IMR-90 (cell line): ENCODE measurements at regions not wholly inside any gene's neighbourhood (a gene's known extent, or its start where the extent isn't known, plus 50 kb on each side); places are given as distances from the start of the nearest gene placed in this dataset.

Experiments used
- ATAC-seq: fragments of 200-7000 bp; cut with Tn5 transposase; 2 replicates; pipeline ENCODE4 v1.9.1; 2020; ENCODE audit warnings: low read depth, mild to moderate bottlenecking, moderate library complexity
- BruUV-seq: library from RNA; stranded (reverse); fragments of 400-500 nt; replicated peaks from 2 replicates; lab custom pipeline; 2021; lab: Mats Ljungman, UMichigan
- CTCF ChIA-PET: fragments of 300-600 bp; formaldehyde crosslinking; extraction: SDS; loops from one replicate; lab custom pipeline; 2021; ENCODE audit warnings: antibody characterized with exemption; lab: Yijun Ruan, JAX
- POLR2A ChIA-PET: fragments of 300-600 bp; sonication (Branson Sonifier 250); formaldehyde crosslinking; loops from one replicate; lab custom pipeline; 2022; ENCODE audit warnings: antibody characterized with exemption; ENCODE audit not compliant: unreplicated experiment; lab: Charles Lee
- DNase-seq: peaks from one replicate; pipeline ENCODE4 v3.0.0; 2013
- H2AFZ ChIP-seq: replicated peaks from 2 replicates; pipeline ENCODE3; 2013; ENCODE audit warnings: low read length, mild to moderate bottlenecking; ENCODE audit not compliant: poor library complexity
- H2AK5ac ChIP-seq: 2 replicates; pipeline ENCODE4 v1.6.1; 2013; ENCODE audit warnings: low read depth, low read length, inconsistent platforms
- H2AK9ac ChIP-seq: replicated peaks from 2 replicates; pipeline ENCODE3; 2013; ENCODE audit warnings: mild to moderate bottlenecking, low read depth, low read length, moderate library complexity; ENCODE audit not compliant: poor library complexity
- H2BK120ac ChIP-seq: 2 replicates; pipeline ENCODE4 v1.6.1; 2013; ENCODE audit warnings: low read depth, low read length, inconsistent platforms
- H2BK15ac ChIP-seq: 3 replicates; pipeline ENCODE4 v1.6.1; 2013; ENCODE audit warnings: low read depth, low read length, inconsistent platforms
- H2BK20ac ChIP-seq: 2 replicates; pipeline ENCODE4 v1.6.1; 2013; ENCODE audit warnings: low read depth, mild to moderate bottlenecking, inconsistent platforms, low read length, moderate library complexity
- H2BK5ac ChIP-seq: 2 replicates; pipeline ENCODE4 v1.6.1; 2013; ENCODE audit warnings: mild to moderate bottlenecking, low read depth, low read length, inconsistent platforms; ENCODE audit not compliant: poor library complexity, severe bottlenecking
- H3K14ac ChIP-seq: replicated peaks from 2 replicates; pipeline ENCODE4 v1.6.1; 2013; ENCODE audit warnings: low read depth, low read length, inconsistent platforms
- H3K18ac ChIP-seq: 2 replicates; pipeline ENCODE4 v1.6.1; 2013; ENCODE audit warnings: low read depth, low read length, control low read depth
- H3K23ac ChIP-seq: 2 replicates; pipeline ENCODE4 v1.6.1; 2013; ENCODE audit warnings: low read depth, low read length, inconsistent platforms
- H3K27ac ChIP-seq: 2 replicates; pipeline ENCODE4 v1.5.1; 2013; ENCODE audit warnings: mild to moderate bottlenecking, control low read depth, low read length; ENCODE audit not compliant: insufficient read depth
- H3K27me3 ChIP-seq: 2 replicates; pipeline ENCODE4 v1.6.1; 2013; ENCODE audit warnings: low read length; ENCODE audit not compliant: control insufficient read depth, insufficient read depth
- H3K36me3 ChIP-seq: 2 replicates; pipeline ENCODE4 v1.6.1; 2013; ENCODE audit warnings: low read length, mixed read lengths; ENCODE audit not compliant: control insufficient read depth, insufficient read depth
- H3K4ac ChIP-seq: 2 replicates; pipeline ENCODE4 v1.6.1; 2013; ENCODE audit warnings: low read depth, low read length, inconsistent platforms
- H3K4me1 ChIP-seq: 2 replicates; pipeline ENCODE4 v1.6.1; 2013; ENCODE audit warnings: low read length, mixed read lengths; ENCODE audit not compliant: control insufficient read depth, insufficient read depth
- H3K4me2 ChIP-seq: 2 replicates; pipeline ENCODE4 v1.6.1; 2013; ENCODE audit warnings: low read depth, mild to moderate bottlenecking, control low read depth, low read length, moderate library complexity
- H3K4me3 ChIP-seq: 2 replicates; pipeline ENCODE4 v1.5.1; 2013; ENCODE audit warnings: low read depth, mild to moderate bottlenecking, control low read depth, low read length, moderate library complexity; ENCODE audit not compliant: insufficient read depth
- H3K56ac ChIP-seq: 2 replicates; pipeline ENCODE4 v1.6.1; 2013; ENCODE audit warnings: low read length, inconsistent platforms; ENCODE audit not compliant: insufficient read depth; ENCODE audit errors: extremely low read depth
- H3K79me1 ChIP-seq, 2 experiments: 2 replicates each; pipeline ENCODE4 v1.6.1; 2013; ENCODE audit warnings: low read length in 2 of 2, inconsistent platforms in 1 of 2, low read depth in 1 of 2
- H3K9ac ChIP-seq: 2 replicates; pipeline ENCODE4 v1.6.1; 2013; ENCODE audit warnings: low read depth, low read length, control low read depth
- H3K9me1 ChIP-seq: 2 replicates; pipeline ENCODE4 v1.6.1; 2013; ENCODE audit warnings: low read length, inconsistent platforms; ENCODE audit not compliant: insufficient read depth
- H3K9me3 ChIP-seq: 2 replicates; pipeline ENCODE4 v1.6.1; 2013; ENCODE audit warnings: low read length; ENCODE audit not compliant: control insufficient read depth, insufficient read depth
- H4K20me1 ChIP-seq: 2 replicates; pipeline ENCODE4 v1.6.1; 2013; ENCODE audit warnings: low read length, inconsistent platforms; ENCODE audit not compliant: insufficient read depth
- H4K5ac ChIP-seq: 2 replicates; pipeline ENCODE4 v1.6.1; 2013; ENCODE audit warnings: mild to moderate bottlenecking, low read depth, low read length, control low read depth
- H4K8ac ChIP-seq, 2 experiments: 2 replicates each; pipeline ENCODE4 v1.6.1; 2013; ENCODE audit warnings: low read depth in 2 of 2, low read length in 2 of 2, control low read depth in 1 of 2, inconsistent platforms in 1 of 2
- H4K91ac ChIP-seq: 2 replicates; pipeline ENCODE4 v1.6.1; 2013; ENCODE audit warnings: low read depth, low read length, inconsistent platforms; ENCODE audit not compliant: insufficient read depth
- CEBPB ChIP-seq: IDR thresholded peaks from 2 replicates; pipeline ENCODE4 v1.6.1; 2012; ENCODE audit warnings: low read depth, low read length, improper control_type of control experiment
- CHD1 ChIP-seq: IDR thresholded peaks from 2 replicates; pipeline ENCODE4 v1.6.1; 2012; ENCODE audit warnings: low read depth, low read length, improper control_type of control experiment
- ELK1 ChIP-seq: fragments of 150-350 bp; IDR thresholded peaks from 2 replicates; pipeline ENCODE4 v1.6.1; 2016; ENCODE audit warnings: low read depth, mild to moderate bottlenecking, low read length, moderate library complexity, borderline replicate concordance
- FOS ChIP-seq: fragments of 150-350 bp; IDR thresholded peaks from 2 replicates; pipeline ENCODE4 v1.6.1; 2016; ENCODE audit warnings: low read depth, low read length
- MAZ ChIP-seq: IDR thresholded peaks from 2 replicates; pipeline ENCODE4 v1.6.1; 2012; ENCODE audit warnings: low read depth, mild to moderate bottlenecking, low read length, improper control_type of control experiment, moderate library complexity, borderline replicate concordance
- MXI1 ChIP-seq: IDR thresholded peaks from 2 replicates; pipeline ENCODE4 v1.6.1; 2012; ENCODE audit warnings: low read depth, mild to moderate bottlenecking, low read length, moderate library complexity, borderline replicate concordance
- RCOR1 ChIP-seq: IDR thresholded peaks from 2 replicates; pipeline ENCODE4 v1.6.1; 2012; ENCODE audit warnings: mild to moderate bottlenecking, low read length, improper control_type of control experiment; ENCODE audit not compliant: insufficient replicate concordance
- SMC3 ChIP-seq: fragments of 150-350 bp; IDR thresholded peaks from 2 replicates; pipeline ENCODE4 v1.6.1; 2016; ENCODE audit warnings: low read depth, mild to moderate bottlenecking, antibody characterized with exemption, low read length, moderate library complexity
- USF2 ChIP-seq: fragments of 150-350 bp; IDR thresholded peaks from 2 replicates; pipeline ENCODE4 v1.6.1; 2017; ENCODE audit warnings: mild to moderate bottlenecking, antibody characterized with exemption, low read length, low read depth
- WGBS, 2 experiments: methylation state at CpG; one replicate each; pipeline versions ENCODE4 v1.1.5 to v1.1.7; 2013; ENCODE audit warnings: missing lambda C conversion rate in 2 of 2; ENCODE audit not compliant: insufficient read length in 1 of 2; ENCODE audit errors: extremely low coverage in 2 of 2; 5-methylcytosine and 5-hydroxymethylcytosine counted together
- dilution Hi-C: fragments of 300-500 bp; cut with HindIII; formaldehyde crosslinking; loops from one replicate; pipeline ENCODE4 v1.14.3; 2018; ENCODE audit warnings: low sequenced_read_pairs; ENCODE audit not compliant: unreplicated experiment
- in situ Hi-C: fragments of 300-500 bp; cut with MboI; formaldehyde crosslinking; loops from 3 replicates; pipeline ENCODE4 v1.14.3; 2019; ENCODE audit warnings: low sequenced_read_pairs, inconsistent platforms, mixed read lengths
- intact Hi-C: fragments of 100-400 bp; cut with micrococcal nuclease; formaldehyde crosslinking; loops from 2 replicates; pipeline ENCODE4 v1.10.0; 2022

- no peaks in the 10 kb centered on the region for H3K27me3 ChIP-seq
- H4K8ac ChIP-seq = no peak overlapping the region
- no peak for TF ChIP-seq ELK1
- no peak for TF ChIP-seq FOS
- no peak for TF ChIP-seq RCOR1
- TF ChIP-seq USF2 = no peak
- TF ChIP-seq CHD1 = no peak
- no peak for TF ChIP-seq MAZ
- TF ChIP-seq MXI1 = no peak
- no peak for TF ChIP-seq SMC3
- TF ChIP-seq CEBPB = no peak
- no peak overlapping the region for H3K23ac ChIP-seq
- DNase-seq (no peak), ATAC-seq (no peak)
- dilution Hi-C loops = no loop called here
- no CpG with 5 or more reads among the region's 1 CpG for WGBS, 2 experiments
- no peak overlapping the region for H3K27ac ChIP-seq
- no peak overlapping the region for H3K4ac ChIP-seq
- no peaks in the 10 kb centered on the region for H3K4me1 ChIP-seq
- H4K5ac ChIP-seq = no peak overlapping the region
- H3K4me3 ChIP-seq = no peak overlapping the region
- H2BK15ac ChIP-seq = no peak overlapping the region
- H3K18ac ChIP-seq = no peak overlapping the region
- in situ Hi-C loops = no loop called here
- no peak overlapping the region for H4K91ac ChIP-seq
- no peak overlapping the region for H2BK120ac ChIP-seq
- no peak overlapping the region for H2BK20ac ChIP-seq
- H3K56ac ChIP-seq = no peak overlapping the region
- ChIA-PET CTCF (no interaction called here), POLR2A (no interaction called here)
- intact Hi-C loops = no loop called here
- H2BK5ac ChIP-seq = no peak overlapping the region
- H3K79me1 ChIP-seq = no peaks in the 10 kb centered on the region
- H3K36me3 ChIP-seq = no peaks in the 10 kb centered on the region
- no TSS peak for BruUV-seq
- H3K9me3 ChIP-seq = peaks cover 10% of the 10 kb centered on the region
- no peak overlapping the region for H3K14ac ChIP-seq
- no peaks in the 10 kb centered on the region for H4K20me1 ChIP-seq
- no peak overlapping the region for H2AFZ ChIP-seq
- no peak overlapping the region for H2AK9ac ChIP-seq
- H2AK5ac ChIP-seq = no peak overlapping the region
- H3K9me1 ChIP-seq = no peaks in the 10 kb centered on the region
- H3K9ac ChIP-seq = no peak overlapping the region
- H3K4me2 ChIP-seq = no peak overlapping the region
Observed at GRCh38 chr7:4513450-4513849, 168.6 kb upstream of the FOXK1 start.
